ENCODE measurements at regions not wholly inside any gene's neighbourhood (a gene's known extent, or its start where the extent isn't known, plus 50 kb on each side); places are given as distances from the start of the nearest gene placed in this dataset.
"Not testable (repeated sequence)": the region's sequence is repeated elsewhere in the genome, so short reads cannot be mapped to it uniquely, and the experiment has no call there.

DNA sequence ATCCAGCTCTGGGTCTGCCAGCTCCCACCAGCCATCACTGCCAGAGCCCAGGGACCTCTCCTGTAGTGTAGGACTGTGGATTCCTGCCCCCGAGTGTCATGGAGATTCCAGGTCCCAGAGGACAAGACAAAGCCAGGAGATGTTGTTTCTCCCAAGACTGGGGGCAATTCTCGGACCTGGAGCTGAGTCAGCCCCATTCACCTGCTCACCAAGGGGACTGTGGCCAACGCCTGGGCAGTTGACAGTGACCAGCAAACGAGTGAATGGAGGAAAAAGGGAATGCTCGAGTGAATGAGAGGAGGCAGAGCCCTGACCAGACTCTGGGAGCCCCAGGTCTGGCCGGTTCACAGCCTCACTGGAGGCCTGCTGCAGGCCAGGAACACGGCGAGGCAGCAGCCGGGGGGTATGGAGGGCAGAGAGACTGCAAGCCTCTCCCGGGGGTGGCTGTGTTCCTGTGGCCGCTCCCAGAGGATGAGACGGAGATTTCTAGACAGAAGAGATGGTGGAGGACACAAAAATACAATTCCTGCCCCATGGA is 61.3 kb upstream of the PRR5 start:
- H3K27me3 Mint-ChIP-seq (ENCODE audit: unreplicated experiment): peaks cover 3% of the 10 kb centered on the region
- H3K27ac Mint-ChIP-seq (ENCODE audit: unreplicated experiment): no peak overlapping the region
- peaks cover 11% of the 10 kb centered on the region for H3K4me1 Mint-ChIP-seq (ENCODE audit: unreplicated experiment)
- TF ChIP-seq, protein P1, sequence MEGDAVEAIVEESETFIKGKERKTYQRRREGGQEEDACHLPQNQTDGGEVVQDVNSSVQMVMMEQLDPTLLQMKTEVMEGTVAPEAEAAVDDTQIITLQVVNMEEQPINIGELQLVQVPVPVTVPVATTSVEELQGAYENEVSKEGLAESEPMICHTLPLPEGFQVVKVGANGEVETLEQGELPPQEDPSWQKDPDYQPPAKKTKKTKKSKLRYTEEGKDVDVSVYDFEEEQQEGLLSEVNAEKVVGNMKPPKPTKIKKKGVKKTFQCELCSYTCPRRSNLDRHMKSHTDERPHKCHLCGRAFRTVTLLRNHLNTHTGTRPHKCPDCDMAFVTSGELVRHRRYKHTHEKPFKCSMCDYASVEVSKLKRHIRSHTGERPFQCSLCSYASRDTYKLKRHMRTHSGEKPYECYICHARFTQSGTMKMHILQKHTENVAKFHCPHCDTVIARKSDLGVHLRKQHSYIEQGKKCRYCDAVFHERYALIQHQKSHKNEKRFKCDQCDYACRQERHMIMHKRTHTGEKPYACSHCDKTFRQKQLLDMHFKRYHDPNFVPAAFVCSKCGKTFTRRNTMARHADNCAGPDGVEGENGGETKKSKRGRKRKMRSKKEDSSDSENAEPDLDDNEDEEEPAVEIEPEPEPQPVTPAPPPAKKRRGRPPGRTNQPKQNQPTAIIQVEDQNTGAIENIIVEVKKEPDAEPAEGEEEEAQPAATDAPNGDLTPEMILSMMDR (IDR thresholded peaks at IDR 0.05; ENCODE audit: unreplicated experiment): no peak
- H3K4me3 Mint-ChIP-seq (ENCODE audit: unreplicated experiment): no peak overlapping the region
- H3K36me3 Mint-ChIP-seq (ENCODE audit: low read depth, unreplicated experiment): no peaks in the 10 kb centered on the region
- H3K9me3 Mint-ChIP-seq (ENCODE audit: unreplicated experiment): no peaks in the 10 kb centered on the region
- DNase-seq (ENCODE audit: low spot score): no peak

DNA sequence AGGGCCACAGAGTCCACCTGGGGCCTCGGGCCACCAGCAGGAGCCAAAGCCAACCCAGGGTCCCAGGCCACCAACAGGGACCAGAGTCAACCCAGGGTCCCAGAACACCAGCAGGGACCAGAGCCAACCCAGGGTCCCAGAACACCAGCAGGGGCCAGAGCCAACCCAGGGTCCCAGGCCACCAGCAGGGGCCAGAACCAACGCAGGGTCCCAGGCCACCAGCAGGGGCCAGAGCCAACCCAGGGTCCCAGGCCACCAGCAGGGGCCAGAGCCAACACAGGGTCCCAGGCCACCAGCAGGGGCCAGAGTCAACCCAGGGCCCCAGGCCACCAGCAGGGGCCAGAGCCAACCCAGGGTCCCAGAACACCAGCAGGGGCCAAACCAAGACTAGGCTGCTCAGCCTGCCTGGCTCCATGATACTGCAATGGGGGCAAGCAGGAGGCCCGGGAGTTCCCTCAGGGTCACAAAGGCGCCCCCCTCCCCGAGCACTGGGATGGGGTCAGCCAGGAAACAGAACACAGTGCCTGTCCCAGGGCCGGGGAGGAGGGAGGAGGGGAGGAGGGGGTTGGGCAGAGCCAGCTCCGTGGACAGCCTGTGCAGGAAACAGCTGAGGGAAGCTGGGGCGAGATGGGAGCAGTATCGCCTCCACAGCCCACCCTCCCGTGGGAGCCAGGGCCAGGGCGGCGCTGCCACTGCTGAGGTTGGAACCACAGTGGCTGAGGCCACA is 62.0 kb upstream of the PRR5 start:
- Mint-ChIP-seq H3K36me3 (ENCODE audit: low read depth, unreplicated experiment) (no peaks in the 10 kb centered on the region), H3K9me3 (ENCODE audit: unreplicated experiment) (no peaks in the 10 kb centered on the region), H3K4me1 (ENCODE audit: unreplicated experiment) (peaks cover 11% of the 10 kb centered on the region), H3K27me3 (ENCODE audit: unreplicated experiment) (peaks cover 3% of the 10 kb centered on the region), H3K4me3 (ENCODE audit: unreplicated experiment) (no peak overlapping the region), H3K27ac (ENCODE audit: unreplicated experiment) (no peak overlapping the region)
- TF ChIP-seq, protein P1 (IDR thresholded peaks at IDR 0.05; ENCODE audit: unreplicated experiment): no peak
- no peak for DNase-seq (ENCODE audit: low spot score)

DNA sequence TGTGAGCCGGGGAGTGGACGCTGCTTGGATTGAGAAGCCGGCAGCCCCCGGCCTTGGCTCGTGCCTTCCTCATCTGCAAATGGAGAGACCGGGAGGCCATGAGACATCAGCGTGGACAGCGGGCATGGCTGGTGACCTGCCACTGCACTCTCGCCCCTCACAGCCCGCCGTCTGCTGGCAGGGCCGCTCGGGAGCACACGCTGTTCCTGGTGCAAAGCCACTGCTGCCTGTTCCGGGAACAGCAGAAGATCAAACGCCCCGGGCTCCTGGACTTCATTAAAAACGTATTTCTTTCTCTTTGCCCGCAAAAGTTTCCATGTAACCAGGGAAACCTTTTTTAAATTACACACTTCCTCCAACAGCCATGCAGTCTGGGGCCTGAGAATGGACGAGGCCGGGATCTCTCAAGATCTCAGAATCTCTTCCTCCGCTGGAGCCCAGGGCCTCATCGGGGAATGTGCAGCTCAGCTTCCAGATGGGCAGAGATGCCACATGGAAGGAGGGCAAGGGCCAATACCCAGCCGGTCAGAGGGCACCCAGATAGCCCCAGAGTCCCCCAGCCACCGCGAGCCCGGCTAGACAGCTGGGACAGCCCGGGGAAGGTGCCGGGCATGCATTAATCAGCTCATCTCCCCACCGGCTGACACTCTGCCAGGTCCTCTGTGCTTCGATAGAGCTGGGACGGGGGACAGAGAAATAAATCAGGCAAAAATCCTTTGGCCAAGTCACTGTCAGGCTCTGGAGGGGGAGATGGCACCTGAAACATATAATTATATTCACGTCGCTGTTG is 62.8 kb upstream of the PRR5 start:
- H3K4me3 Mint-ChIP-seq (ENCODE audit: unreplicated experiment): no peak overlapping the region
- peaks cover 3% of the 10 kb centered on the region for H3K27me3 Mint-ChIP-seq (ENCODE audit: unreplicated experiment)
- H3K4me1 Mint-ChIP-seq (ENCODE audit: unreplicated experiment): peaks cover 11% of the 10 kb centered on the region
- no peaks in the 10 kb centered on the region for H3K36me3 Mint-ChIP-seq (ENCODE audit: low read depth, unreplicated experiment)
- H3K27ac Mint-ChIP-seq (ENCODE audit: unreplicated experiment): no peak overlapping the region
- DNase-seq (ENCODE audit: low spot score): no peak
- TF ChIP-seq, protein P1 (IDR thresholded peaks at IDR 0.05; ENCODE audit: unreplicated experiment): no peak
- H3K9me3 Mint-ChIP-seq (ENCODE audit: unreplicated experiment): no peaks in the 10 kb centered on the region

- H3K9me3 Mint-ChIP-seq (ENCODE audit: unreplicated experiment); H3K36me3 Mint-ChIP-seq (ENCODE audit: low read depth, unreplicated experiment); H3K4me3 Mint-ChIP-seq (ENCODE audit: unreplicated experiment); DNase-seq (ENCODE audit: low spot score); H3K27ac Mint-ChIP-seq (ENCODE audit: unreplicated experiment); H3K27me3 Mint-ChIP-seq (ENCODE audit: unreplicated experiment): not testable (repeated sequence)
- H3K4me1 Mint-ChIP-seq (ENCODE audit: unreplicated experiment): peaks cover 11% of the 10 kb centered on the region
Measured at GRCh38 chr22:44636502-44637206, 65.3 kb upstream of the PRR5 start.

DNA sequence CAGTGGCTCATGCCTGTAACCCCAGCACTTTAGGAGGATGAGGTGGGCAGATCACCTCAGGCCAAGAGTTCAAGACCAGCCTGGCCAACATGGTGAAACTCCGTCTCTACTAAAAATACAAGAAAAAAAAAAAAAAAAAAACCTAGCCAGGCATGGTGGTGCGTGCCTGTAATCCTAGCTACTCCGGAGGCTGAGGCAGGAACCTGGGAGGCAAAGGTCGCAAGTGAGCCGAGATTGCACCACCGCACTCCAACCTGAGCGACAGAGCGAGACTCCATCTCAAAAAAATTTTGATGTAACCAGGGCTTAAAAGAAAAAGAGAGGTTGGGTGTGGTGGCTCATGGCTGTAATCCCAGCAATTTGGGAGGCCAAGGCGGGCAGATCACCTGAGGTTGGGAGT is 66.4 kb upstream of the PRR5 start:
- not testable (repeated sequence) for H3K27me3 Mint-ChIP-seq (ENCODE audit: unreplicated experiment); DNase-seq (ENCODE audit: low spot score); H3K9me3 Mint-ChIP-seq (ENCODE audit: unreplicated experiment); H3K27ac Mint-ChIP-seq (ENCODE audit: unreplicated experiment); H3K4me1 Mint-ChIP-seq (ENCODE audit: unreplicated experiment); H3K4me3 Mint-ChIP-seq (ENCODE audit: unreplicated experiment); H3K36me3 Mint-ChIP-seq (ENCODE audit: low read depth, unreplicated experiment)
